AG20443 (cell line): ENCODE measurements at regions not wholly inside any gene's neighbourhood (a gene's known extent, or its start where the extent isn't known, plus 50 kb on each side); places are given as distances from the start of the nearest gene placed in this dataset.

Source experiments
- DNase-seq: peaks from one replicate; pipeline ENCODE4 v3.0.0; 2012; ENCODE audit warnings: low spot score, mixed read lengths

DNA sequence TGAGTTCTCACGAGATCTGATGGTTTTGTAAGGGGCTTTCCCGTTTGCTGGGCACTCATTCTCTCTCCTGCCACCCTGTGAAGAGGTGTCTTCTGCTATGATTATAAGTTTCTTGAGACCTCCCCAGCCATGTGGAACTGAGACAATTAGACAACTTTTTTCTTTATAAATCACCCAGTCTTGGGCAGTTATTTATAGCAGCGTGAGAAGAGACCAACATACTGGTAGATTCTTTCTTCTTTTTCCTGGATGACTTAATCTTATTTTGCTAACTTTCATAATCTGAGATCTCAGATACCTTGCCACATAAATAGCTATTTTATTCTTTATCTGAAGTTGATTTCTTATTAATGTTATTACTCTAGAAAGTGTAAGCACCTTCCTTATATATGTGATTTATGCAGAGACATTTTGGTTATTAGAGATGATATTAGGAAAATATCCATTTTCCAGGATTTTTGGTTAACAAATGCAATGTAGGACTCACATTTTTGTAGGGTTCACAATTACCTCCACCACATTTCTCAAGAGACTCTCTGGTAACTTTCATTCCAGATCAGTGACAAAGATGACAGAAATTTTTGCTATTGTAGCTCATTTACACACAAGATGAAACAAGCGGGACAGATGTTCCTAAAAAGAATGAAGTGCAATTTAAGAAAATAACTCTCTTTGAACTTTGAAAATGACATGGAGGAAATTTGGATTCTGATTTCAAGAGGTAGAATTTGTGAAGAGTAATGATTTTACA is 97.9 kb upstream of the RND3 start:
- DNase-seq = peak; percentile 29

DNA sequence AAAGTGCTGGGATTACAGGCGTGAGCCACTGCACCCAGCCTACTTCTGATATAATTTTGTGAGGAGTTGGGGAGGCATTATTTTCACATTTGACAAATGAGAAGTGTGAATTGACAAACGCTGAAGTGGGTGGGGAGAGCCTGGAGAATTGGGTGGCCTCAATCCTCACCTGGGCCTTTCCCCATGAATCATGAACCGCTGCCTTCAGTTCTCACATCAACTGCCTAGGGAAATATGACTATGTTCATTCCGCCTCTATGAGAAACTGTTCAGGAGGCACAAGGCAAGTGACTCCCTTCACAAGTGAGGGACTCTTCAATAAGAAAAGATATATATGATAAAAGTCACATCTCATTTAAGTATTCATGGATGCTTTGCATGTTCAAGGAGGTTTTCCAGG is 96.6 kb upstream of the RND3 start:
- no peak for DNase-seq

DNA sequence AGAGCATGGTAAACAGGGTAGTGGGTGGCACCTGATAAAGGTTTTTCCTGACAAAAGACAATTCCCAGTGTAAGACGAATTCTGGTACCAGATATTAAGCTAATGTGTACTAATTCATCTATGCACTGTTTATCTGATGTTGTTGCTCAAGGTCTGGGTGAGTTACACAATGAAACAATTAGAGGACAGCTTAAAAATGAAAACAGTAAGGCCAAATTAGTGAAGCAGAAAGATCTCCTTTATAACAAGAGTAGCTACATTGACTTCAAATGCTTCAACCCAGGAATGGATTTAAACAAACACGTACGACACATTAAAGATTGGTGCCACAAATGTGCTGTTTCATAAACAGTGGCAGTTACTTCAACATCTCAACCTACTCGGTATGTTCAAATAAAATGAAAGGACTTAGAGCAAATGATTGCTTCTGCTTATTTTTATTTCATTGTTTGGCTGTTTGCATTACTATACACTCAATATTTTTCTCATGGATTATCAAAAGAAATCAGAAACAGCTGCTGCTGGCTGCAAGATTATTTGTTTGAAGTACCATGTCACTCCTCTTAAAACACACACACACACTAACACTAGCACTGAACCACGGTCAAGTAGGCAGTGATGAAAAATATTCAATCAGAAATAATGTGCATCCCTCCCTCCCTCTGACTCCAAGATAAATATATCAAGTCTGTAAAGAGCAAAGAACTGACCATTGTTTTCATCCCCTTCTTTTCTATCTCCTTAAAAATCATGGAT is 94.4 kb upstream of the RND3 start:
- no peak for DNase-seq

DNA sequence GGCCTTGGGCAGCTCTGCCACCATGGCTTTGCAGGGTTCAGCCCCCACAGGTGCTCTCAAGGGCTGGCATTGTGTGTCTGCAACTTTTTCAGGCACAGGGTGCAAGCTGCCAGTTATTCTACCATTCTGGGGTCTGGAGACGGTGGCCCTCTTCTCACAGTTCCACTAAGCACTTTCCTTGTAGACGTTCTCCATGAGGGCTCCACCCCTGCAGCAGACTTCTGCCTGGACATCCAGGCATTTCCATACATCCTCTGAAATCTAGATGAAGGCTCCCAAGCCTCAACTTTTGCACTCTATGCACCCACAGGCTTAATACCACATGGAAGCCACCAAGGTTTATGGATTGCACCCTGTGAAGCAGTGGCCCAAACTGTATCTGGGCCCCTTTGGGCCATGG is 91.0 kb upstream of the RND3 start:
- no peak for DNase-seq

DNA sequence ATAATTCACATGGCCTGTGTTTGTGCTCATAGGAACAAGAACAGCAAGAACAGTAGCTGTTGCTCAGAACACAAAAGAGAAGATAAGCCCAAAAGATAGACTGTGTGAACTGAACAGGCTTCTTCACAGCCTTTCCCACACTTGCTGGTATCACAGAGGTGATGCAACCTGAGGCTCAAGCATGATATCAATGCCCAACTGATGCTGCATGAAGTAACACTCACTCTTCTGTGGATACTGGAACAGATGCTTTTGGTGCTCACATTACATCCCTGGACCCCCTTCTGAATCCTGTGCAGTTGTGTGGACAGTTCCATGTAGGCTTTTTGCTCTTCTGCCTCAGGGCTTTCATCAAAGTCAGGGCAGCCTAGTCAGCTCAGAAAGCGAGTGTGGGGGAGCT is 88.4 kb upstream of the RND3 start:
- no peak for DNase-seq

DNA sequence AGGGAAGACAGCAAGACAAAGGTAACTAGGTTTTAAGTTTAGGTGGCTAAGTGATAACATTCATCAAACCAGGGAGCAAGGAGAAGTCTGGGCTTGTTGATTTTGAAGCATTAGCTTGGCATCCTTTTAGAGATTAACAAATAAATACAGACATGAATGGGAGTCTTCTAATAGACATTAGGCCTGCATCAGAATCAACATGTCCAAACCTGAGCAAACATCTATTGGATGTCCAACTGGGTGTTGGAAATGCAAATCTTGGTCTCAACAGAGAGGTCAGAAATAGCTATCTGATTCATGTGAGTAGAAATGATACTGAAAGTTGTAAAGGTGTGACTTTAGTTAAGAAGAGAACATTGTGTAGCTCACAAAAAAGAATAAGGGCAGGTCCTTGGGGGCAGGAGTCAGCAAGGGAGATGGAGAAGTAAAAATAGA is 85.5 kb upstream of the RND3 start:
- DNase-seq = no peak

DNA sequence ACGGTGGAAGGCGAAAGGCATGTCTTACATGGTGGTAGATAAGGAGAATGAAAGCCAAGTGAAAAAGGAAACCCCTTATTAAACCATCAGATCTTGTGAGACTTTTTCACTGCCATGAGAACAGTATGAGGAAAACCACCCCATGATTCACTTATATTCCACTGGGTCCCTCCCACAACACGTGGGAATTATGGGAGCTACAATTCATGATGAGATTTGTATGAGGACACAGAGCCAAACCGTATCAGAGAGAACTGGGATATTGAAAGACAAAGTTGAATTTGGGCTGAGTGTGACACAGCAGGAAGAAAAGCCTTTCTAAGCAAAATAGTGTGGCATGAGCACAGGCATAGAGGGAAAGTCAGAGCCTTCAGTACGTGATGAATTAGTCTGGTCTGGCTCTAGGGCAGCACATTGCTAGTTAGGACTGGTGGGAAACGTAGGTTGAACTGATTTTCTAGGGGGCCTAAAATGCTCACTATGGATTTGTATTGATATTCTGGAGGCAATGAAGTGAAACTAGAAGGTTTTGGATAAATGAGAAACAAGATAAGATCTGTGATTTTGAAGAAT is 84.8 kb upstream of the RND3 start:
- DNase-seq = no peak

DNA sequence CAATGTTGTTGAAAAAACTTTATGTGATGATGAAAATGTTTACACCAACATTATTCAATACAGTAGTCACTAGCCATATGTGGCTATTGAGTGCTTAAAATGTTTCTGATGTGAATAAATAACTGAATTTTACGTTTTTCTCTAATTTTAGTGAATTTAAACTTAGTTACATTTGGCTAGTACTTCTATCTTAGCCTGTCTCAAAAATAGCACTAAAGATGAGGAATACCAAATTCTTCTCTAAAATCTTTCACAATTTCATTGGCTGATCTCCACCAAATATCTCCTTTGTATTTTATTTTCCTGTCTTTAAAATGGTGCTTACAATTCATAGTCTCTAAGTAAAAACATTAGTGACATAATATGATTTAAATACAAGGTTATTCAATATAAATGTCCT is 83.7 kb upstream of the RND3 start:
- DNase-seq = no peak

DNA sequence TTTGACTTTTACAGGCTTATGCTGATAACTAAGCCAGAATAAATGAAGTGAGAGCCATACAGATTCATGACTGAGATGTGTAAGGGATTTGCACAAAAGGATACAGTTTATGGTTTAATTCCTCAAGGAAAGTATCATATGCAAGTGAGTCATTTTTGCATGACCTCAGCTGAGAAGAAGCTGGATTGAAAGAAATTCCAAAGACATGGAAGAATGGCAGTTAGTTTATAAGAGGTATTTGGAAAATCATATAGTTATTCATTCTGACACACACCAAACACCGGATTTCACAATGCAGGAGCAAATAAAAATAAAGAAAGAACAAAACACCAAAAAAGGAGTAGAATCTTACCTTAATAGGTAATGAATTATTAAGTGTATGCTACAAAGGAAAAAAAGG is 83.2 kb upstream of the RND3 start:
- peak; percentile 53 for DNase-seq

DNA sequence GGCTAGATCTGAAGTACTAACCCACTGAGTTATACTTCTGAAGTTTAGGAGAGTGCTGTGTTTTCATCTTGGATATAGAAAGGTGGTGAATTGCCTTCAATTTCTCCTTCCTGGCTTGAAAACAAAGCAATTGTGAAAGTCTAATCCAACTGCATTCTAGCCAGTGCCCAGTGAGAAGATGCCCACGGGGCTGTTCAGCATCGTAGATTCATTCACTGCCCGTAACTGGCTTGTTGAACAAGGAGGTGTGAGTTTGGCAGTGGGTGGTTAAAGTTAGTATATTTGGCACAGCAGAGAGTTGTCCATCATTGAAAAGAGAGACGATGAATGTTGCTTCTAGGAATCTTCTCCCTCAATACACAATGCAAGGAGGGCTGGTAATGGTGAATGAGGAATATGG is 82.3 kb upstream of the RND3 start:
- no peak for DNase-seq

DNA sequence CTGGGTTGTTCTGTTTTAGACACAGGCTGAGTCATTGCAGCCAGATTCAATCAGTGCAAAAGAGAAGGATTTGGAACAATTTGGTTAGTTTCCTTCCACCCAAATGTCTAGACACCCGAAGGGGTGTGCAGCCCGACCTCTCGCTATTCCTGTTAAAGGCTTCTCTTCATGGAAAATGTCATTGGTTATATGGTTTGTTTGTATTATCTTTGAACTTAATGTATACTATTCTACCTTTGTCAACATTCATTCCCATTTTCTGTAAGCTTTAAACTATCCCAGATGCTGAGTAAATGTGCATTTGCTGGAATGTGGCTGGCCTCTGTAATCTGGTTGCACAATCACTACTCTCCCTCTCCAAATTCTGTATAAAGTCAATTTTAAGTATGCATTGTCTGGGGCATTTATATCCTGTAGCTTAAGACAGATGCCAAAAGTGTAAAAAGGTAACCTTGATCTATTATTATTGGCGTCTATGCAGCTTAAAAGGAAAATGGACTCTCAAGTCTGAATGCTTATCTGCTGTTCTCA is 80.4 kb upstream of the RND3 start:
- DNase-seq = peak; percentile 47

DNA sequence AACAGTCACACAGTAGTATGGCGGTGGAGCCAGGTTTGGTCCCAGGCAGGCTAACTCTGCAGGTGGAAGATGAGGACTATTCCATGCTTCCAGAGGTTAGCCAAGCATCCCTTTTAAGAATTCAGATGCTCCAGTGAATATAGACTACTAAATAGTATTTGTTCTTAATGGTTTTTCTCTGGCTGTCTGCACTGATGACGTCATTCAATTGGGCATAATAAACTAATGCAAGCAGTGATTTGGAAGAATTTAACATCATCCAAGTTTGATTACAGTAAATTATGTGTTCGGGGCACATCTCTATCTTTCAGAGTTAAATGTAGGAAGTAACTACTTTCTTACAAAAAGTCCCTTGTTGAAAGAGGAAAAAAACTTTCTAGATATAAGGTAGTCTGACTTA is 78.8 kb upstream of the RND3 start:
- no peak for DNase-seq

DNA sequence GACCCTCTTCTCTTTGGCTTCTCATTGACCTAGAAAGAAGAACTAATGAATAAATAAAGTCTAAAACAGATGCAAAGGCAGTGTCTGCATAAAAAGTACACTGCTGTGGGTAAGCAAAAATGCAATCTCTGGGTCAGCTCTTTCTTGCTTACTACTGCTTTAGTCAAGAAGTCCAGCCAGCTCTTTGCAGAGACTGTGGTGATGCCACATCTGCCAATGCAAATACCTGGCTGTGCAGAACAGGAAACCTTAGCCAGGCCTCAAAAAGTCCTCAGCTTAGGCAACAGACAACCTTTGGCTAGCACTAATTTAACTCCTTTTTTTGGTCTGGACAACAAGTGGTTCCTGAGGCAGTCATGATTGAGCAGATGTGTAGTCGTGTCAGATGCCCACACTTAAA is 73.6 kb upstream of the RND3 start:
- DNase-seq = no peak

DNA sequence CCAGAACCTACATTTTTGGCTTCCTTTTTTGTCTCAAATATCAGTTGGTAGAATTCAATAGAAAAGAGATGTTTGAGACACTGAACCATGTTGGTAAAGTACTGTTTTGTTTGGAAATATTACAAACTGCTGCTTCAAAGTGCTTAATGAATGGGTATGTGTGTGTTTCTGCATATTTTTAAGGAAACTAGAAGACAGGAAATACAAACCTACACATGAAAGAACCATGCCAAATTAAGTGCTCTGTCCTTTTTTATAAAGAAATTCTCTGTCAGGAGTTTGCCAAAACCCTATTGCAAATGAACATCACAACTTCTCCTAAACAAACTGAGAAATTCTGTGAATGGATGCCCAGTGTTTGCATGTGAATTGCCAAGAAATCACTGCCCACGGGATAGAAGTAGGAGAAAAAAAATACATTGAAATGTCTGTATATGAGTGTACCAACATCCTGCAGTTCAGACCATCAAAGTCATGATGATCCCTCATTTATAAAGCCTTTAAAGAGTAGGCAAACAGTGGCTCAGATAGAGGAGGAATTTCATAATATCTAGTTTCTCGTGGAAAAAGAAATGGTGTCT is 69.6 kb upstream of the RND3 start:
- DNase-seq = no peak

DNA sequence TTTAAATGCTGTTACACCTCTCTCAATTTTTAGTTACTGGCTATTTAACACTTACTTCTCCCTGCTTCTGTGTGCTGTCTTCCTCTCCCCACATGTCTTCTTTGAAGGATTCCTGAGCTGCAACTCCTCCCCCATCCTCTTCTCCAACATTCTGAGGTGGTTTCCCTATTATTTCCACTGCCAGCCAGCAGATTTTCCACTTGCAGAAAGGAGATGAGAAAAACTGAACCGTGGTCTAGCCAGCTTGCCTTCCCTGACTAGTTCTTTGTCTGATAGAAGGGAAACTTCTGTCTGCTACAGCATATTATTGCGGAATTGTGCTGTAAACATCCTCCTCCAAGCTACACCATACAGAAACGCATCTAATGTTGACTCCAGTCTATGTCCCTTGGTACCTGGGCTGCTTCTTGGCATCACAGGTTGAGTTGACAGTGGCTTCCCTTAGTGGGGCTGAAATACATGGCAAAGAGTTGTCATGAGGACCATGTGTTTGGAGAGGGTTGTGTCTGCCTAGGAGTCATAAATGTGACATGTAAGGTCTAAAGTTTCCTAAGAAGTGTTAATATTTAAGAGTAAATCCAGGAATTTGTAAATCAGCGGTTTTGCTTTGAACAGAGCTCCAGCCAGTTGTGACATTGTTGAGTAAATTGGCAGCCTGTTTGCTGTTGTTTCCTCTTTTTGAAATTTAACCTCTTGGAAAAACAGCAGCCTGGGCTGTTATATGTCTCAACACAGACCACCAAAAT is 68.3 kb upstream of the RND3 start:
- DNase-seq = no peak

DNA sequence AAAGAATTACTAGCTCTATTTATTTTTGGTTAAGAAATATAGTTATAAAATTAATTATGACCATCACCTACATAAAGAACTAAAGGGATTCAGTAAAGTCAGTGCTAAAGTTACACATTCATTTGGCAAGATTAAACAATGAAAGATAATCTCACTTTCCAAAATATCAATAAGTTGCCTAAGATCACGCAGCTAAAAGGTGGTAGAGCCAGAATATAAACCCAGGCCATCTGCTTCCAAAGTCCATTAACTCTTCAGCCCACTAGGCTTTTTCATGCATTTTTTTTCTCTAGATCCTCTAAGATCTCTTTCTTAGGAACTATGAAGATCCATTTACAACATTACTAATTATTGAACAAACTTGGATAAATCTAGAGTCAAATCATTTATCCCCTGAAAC is 66.6 kb upstream of the RND3 start:
- DNase-seq = no peak

DNA sequence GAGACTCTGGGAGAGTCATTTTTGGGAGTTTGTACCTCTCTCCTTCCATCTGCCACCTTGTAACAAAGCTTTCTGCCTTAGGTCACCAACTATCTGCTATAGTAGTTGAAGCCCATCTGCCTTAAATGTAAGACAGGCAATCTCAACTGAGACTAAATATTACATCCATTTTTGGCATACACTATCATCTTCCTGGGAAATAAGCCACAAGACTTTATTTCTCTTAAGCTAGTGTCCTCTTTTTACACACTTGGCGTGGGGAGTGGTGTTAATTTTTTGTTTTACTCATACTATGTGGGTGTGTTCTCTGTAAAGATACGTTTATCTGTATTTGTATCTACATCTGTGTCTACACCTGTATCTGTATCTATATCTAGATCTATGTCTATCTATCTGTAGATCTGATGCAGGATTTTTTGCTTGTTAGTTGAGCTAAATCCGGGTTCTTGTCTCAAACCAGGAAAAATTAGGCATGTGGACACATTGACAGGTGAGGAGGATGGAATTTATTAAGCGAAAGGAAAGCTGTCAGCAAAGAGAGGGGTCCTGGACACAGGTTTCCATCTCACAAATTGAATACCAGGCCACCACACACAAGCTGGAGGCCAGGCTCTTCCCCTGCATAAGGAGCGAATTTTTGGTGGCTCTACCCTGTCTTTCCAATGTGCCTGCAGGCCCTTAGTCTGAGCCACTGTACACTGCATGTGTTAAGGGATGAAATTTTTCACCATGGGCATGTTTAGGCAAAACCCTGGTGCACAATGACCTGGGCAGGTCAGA is 64.8 kb upstream of the RND3 start:
- DNase-seq = no peak

DNA sequence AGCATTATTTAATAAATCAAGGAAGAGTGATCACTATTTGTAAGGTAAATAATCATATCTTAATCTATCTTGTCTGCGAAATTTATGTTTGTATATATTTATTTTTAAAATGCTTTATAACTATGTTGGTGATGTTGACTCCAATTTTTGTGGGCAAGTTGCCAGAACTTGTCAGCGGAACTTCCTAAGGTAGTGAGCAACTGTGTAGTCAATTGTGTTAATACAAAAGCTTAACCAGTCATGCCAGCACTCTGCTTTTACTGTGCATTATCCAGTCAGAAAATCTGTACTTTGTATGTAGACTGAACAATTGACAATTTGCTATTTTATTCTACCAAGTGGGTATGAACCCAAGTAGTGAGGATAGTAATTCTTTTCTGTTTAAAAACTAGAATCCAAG is 61.9 kb upstream of the RND3 start:
- no peak for DNase-seq

DNA sequence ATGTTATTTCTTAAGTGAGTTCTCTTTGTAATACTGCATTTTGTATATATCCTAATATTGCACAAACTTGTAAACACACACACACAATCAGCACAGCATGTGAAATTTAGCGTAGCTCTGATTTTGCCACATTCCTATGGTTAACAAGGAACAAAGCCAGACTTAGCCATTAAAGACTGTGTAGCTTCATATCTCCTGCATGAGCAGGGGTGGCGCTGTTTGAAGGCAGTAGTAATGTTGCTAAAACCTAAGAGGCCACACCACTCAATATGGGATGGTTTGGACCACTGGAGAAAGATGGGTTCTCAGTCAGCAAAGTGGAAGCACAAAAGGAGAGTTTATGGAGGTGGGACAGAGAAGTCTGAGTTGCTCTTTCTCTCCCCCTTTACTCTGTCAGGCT is 61.1 kb upstream of the RND3 start:
- DNase-seq = no peak

DNA sequence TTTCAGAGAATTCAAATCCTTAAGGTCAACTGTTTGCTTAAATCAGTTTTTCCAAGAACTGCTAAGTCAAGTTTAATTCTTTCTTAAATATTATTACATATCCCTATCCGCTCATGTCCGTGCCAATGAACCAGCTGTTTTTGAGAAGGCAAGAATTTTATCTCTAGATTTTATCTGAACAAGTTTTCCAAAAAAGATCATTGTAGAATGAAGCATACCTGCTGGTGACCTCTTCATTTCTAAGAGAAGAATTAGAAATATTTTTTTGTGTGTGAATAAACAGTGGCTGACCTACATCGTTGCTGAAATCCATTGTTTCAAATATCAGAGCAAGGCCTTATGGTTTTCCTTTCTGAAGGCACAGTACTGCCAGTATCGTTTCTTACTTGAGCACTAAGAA is 58.4 kb upstream of the RND3 start:
- no peak for DNase-seq

DNA sequence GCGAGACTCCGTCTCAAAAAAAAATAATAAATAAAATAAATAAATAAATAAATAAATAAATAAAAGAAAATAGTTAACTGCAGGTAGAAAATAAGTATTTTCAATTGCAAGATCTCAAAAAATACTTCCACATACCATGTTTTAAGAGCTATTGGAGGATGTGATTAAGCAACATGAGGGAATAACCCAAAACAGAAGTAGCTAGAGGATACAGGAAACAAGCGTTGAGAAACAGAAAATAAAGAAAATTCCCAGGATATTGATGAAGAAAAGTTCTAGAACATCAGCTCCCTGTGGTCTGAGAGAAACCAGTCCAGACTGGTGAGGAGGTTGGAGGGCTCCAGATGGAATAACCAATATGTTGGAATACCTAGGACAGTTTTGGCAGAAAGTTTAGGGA is 57.3 kb upstream of the RND3 start:
- DNase-seq = no peak
